Endothelial cell of umbilical vein (primary cell): ENCODE measurements at regions not wholly inside any gene's neighbourhood (a gene's known extent, or its start where the extent isn't known, plus 50 kb on each side); places are given as distances from the start of the nearest gene placed in this dataset.

Experiments used
- BruUV-seq: library from RNA; stranded (reverse); fragments of 400-500 nt; replicated peaks from 2 replicates; lab custom pipeline; 2021; lab: Mats Ljungman, UMichigan
- CTCF ChIA-PET: fragments of 300-600, 350-600 bp; sonication (Branson Sonifier 250); formaldehyde crosslinking; loops from one replicate; lab custom pipeline; 2021; ENCODE audit warnings: antibody characterized with exemption, inconsistent platforms; lab: Charles Lee
- POLR2A ChIA-PET: fragments of 300-600, 350-600 bp; sonication (Branson Sonifier 250); formaldehyde crosslinking; loops from one replicate; lab custom pipeline; 2021; ENCODE audit warnings: antibody characterized with exemption, inconsistent platforms; lab: Charles Lee
- DNase-seq: peaks from one replicate; pipeline ENCODE4 v3.0.0-alpha.2; 2011; ENCODE audit warnings: low read depth, low spot score
- FAIRE-seq: peaks from 2 replicates; lab custom pipeline; 2011; peaks lifted over from hg19 to GRCh38; lab: Jason Lieb, UNC
- H2AFZ ChIP-seq: 2 replicates; pipeline ENCODE4 v1.6.0; 2012; ENCODE audit warnings: low read depth, low read length, control low read depth, inconsistent platforms
- H3K27ac ChIP-seq: 2 replicates; pipeline ENCODE4 v1.5.1; 2011; ENCODE audit warnings: low read depth, mild to moderate bottlenecking, control low read depth, low read length, moderate library complexity; ENCODE audit not compliant: insufficient read depth
- H3K27me3 ChIP-seq, 2 experiments: 2 replicates each; pipeline versions ENCODE4 v1.6.0 to v1.6.1; 2011; ENCODE audit warnings: low read length in 2 of 2, mixed read lengths in 1 of 2; ENCODE audit not compliant: control insufficient read depth in 2 of 2, insufficient read depth in 2 of 2
- H3K36me3 ChIP-seq, 2 experiments: 2 replicates in 1 of 2; 3 replicates in 1 of 2; pipeline ENCODE4 v1.5.1; 2011; ENCODE audit warnings: low read length in 2 of 2, mild to moderate bottlenecking in 1 of 2, moderate library complexity in 1 of 2; ENCODE audit not compliant: control insufficient read depth in 2 of 2, insufficient read depth in 2 of 2; ENCODE audit errors: extremely low read depth in 1 of 2
- H3K4me1 ChIP-seq: 3 replicates; pipeline ENCODE4 v1.5.1; 2011; ENCODE audit warnings: mild to moderate bottlenecking, low read length; ENCODE audit not compliant: control insufficient read depth, insufficient read depth; ENCODE audit errors: extremely low read depth
- H3K4me2 ChIP-seq: 2 replicates; pipeline ENCODE4 v1.6.1; 2011; ENCODE audit warnings: low read length, control low read depth, mixed read lengths; ENCODE audit not compliant: insufficient read depth
- H3K4me3 ChIP-seq, 3 experiments: fragments of 200-600 bp in 1 of 3; sonication (generic), shearing (Covaris generic) in 1 of 3; replicated peaks in 1 of 3; 2 replicates each; pipeline ENCODE4 v1.5.1; 2011 to 2016; ENCODE audit warnings: control low read depth in 3 of 3, low read length in 3 of 3, mild to moderate bottlenecking in 2 of 3, inconsistent platforms in 1 of 3, low read depth in 1 of 3, moderate library complexity in 1 of 3; ENCODE audit not compliant: insufficient read depth in 1 of 3
- H3K79me2 ChIP-seq: 2 replicates; pipeline ENCODE4 v1.6.0; 2012; ENCODE audit warnings: low read length, inconsistent platforms; ENCODE audit not compliant: control insufficient read depth, insufficient read depth
- H3K9ac ChIP-seq: replicated peaks from 2 replicates; pipeline ENCODE3; 2011; ENCODE audit warnings: low read length, control low read depth; ENCODE audit not compliant: insufficient read depth; ENCODE audit errors: extremely low read depth
- H3K9me1 ChIP-seq: replicated peaks from 3 replicates; pipeline ENCODE4 v1.6.0; 2011; ENCODE audit warnings: mild to moderate bottlenecking, low read length; ENCODE audit not compliant: control insufficient read depth, insufficient read depth; ENCODE audit errors: extremely low read depth
- H3K9me3 ChIP-seq: replicated peaks from 2 replicates; pipeline ENCODE4 v1.5.1; 2012; ENCODE audit warnings: low read length, inconsistent platforms; ENCODE audit not compliant: control insufficient read depth, insufficient read depth
- H4K20me1 ChIP-seq: replicated peaks from 2 replicates; pipeline ENCODE3; 2011; ENCODE audit warnings: mild to moderate bottlenecking, low read length; ENCODE audit not compliant: control insufficient read depth, insufficient read depth; ENCODE audit errors: extremely low read depth
- CTCF ChIP-seq, 2 donors: IDR thresholded peaks; 1 replicate in 1 of 2; 2 replicates in 1 of 2; pipeline ENCODE4 v1.5.1; 2011; ENCODE audit warnings: low read length in 2 of 2, mild to moderate bottlenecking in 2 of 2, moderate library complexity in 2 of 2, control low read depth in 1 of 2, inconsistent platforms in 1 of 2, low read depth in 1 of 2; ENCODE audit not compliant: insufficient read depth in 1 of 2; ENCODE audit errors: extremely low read depth in 1 of 2
- EZH2 ChIP-seq: IDR thresholded peaks from 2 replicates; pipeline ENCODE4 v1.6.1; 2012; ENCODE audit warnings: borderline replicate concordance, low read depth, mild to moderate bottlenecking, moderate library complexity, low read length, inconsistent platforms; ENCODE audit not compliant: severe bottlenecking
- FOS ChIP-seq: IDR thresholded peaks from 2 replicates; pipeline ENCODE4 v1.6.1; 2011; ENCODE audit warnings: mild to moderate bottlenecking, low read length, moderate library complexity, borderline replicate concordance; ENCODE audit not compliant: insufficient read depth
- GATA2 ChIP-seq: IDR thresholded peaks from 2 replicates; pipeline ENCODE4 v1.7.0; 2011; ENCODE audit warnings: low read depth, mild to moderate bottlenecking, moderate library complexity, mixed read lengths, low read length; ENCODE audit not compliant: insufficient read length, insufficient read depth
- JUN ChIP-seq: IDR thresholded peaks from 2 replicates; pipeline ENCODE4 v1.6.1; 2011; ENCODE audit warnings: borderline replicate concordance, low read depth; ENCODE audit not compliant: insufficient read length, insufficient read depth
- MYC ChIP-seq: IDR thresholded peaks from one replicate; pipeline ENCODE4 v1.6.1; 2011; ENCODE audit warnings: mild to moderate bottlenecking, low read depth, low read length
- POLR2A ChIP-seq: IDR thresholded peaks from 2 replicates; pipeline ENCODE4 v1.6.1; 2012; ENCODE audit warnings: low read depth, mild to moderate bottlenecking, control low read depth, low read length
- POLR2AphosphoS5 ChIP-seq: IDR thresholded peaks from 2 replicates; pipeline ENCODE4 v1.6.1; 2012; ENCODE audit warnings: low read depth, mild to moderate bottlenecking, control low read depth, low read length, moderate library complexity; ENCODE audit not compliant: insufficient read depth
- dilution Hi-C: fragments of 300-500 bp; cut with MboI; formaldehyde crosslinking; loops from one replicate; pipeline ENCODE4 v1.15.0; 2019; ENCODE audit warnings: low sequenced_read_pairs; ENCODE audit not compliant: extremely low pct_ligation_motif_present
- intact Hi-C: fragments of 100-400 bp; cut with micrococcal nuclease; formaldehyde crosslinking; loops from one replicate; pipeline ENCODE4 v1.10.0; 2022
- TF ChIP-seq, protein P1 (sequence below): IDR thresholded peaks from 2 replicates; pipeline ENCODE4 v1.6.1; 2011; ENCODE audit not compliant: insufficient read depth, insufficient read length

DNA sequence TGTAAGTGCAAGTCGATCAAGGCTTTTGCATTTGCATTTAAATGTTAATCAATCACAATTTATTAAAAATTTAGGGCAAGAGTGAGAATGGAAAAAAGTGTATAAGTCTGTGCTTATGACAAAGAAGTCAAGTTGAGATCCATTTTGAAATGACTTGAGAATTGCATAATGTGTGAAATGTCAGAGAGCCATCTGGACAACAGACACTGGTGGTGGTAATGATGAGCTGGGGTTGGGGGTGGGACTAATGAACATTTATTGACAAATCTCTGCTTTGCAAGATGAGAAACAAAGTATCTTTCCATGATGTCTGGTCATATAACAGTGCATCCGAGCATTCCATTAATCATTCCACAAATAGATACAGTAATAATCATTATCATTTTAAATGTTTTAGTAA is 89.4 kb upstream of the ZBTB20 start:
- dilution Hi-C loops = no loop called here
- CTCF ChIA-PET = interaction anchor here (2.0 kb wide), 1 partner anchor 19 kb away, joined by 7 read pairs; no protein-coding TSS in a partner anchor

More for the DNA sequence above, 89.4 kb upstream of the ZBTB20 start:
- BruUV-seq = no TSS peak
- DNase-seq (no peak), FAIRE-seq (no peak)
- Histone ChIP-seq H4K20me1 (no peaks in the 10 kb centered on the region), H3K9me3 (no peaks in the 10 kb centered on the region), H3K9me1 (no peaks in the 10 kb centered on the region), H3K27ac (no peak overlapping the region), H2AFZ (no peak overlapping the region), H3K4me2 (no peak overlapping the region), H3K9ac (no peak overlapping the region), H3K4me1 (peaks cover 20% of the 10 kb centered on the region), H3K79me2 (no peaks in the 10 kb centered on the region), H3K36me3 (no peaks in the 10 kb centered on the region), H3K4me3 (no peak overlapping the region), H3K27me3 (no peaks in the 10 kb centered on the region)
- intact Hi-C loops = no loop called here
- TF ChIP-seq FOS = no peak
- no peak for TF ChIP-seq MYC
- TF ChIP-seq EZH2 = no peak
- no peak for TF ChIP-seq CTCF (IDR thresholded peaks at IDR 0.05; ENCODE audit: extremely low read depth in 1 of 2, insufficient read depth in 1 of 2, low read depth in 1 of 2, low read length in 2 of 2)
- no peak for TF ChIP-seq JUN
- TF ChIP-seq POLR2AphosphoS5 = no peak
- TF ChIP-seq GATA2 = no peak
- no peak for TF ChIP-seq POLR2A
- TF ChIP-seq, protein P1, sequence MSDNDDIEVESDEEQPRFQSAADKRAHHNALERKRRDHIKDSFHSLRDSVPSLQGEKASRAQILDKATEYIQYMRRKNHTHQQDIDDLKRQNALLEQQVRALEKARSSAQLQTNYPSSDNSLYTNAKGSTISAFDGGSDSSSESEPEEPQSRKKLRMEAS = no peak
- POLR2A ChIA-PET = no interaction called here
